ENCODE measurements at regions not wholly inside any gene's neighbourhood (a gene's known extent, or its start where the extent isn't known, plus 50 kb on each side); places are given as distances from the start of the nearest gene placed in this dataset.

DNA sequence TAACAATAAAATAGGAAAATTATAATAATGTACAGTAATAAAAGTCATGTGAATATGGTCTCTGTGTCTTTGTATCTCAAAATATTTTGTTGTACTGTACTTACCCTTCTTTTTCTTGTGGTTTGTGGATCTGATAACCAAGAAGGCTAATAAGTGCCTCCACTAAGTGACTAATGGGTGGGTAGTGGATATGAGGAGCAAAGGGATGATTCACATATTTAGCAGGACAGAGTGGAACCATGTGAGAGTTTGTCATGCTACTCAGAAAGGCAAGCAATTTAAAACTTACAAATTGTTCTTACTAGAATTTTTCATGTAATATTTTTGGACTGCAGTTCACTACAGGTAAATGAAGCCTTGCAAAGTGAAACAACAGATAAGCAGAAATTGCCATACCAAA lies 1241.2 kb upstream of the CDH2 start:
- Histone ChIP-seq H4K8ac (ENCODE audit: extremely low read depth, insufficient read depth, low read length) (no peak overlapping the region), H2BK5ac (ENCODE audit: low read depth, low read length) (no peak overlapping the region), H2AK5ac (ENCODE audit: low read depth, low read length) (no peak overlapping the region), H2BK120ac (replicated peaks; ENCODE audit: low read depth, low read length) (no peak overlapping the region), H4K91ac (replicated peaks; ENCODE audit: insufficient read length, low read length) (no peak overlapping the region), H3K23me2 (ENCODE audit: low read depth, low read length) (no peaks in the 10 kb centered on the region), H3K36me3 (ENCODE audit: control insufficient read depth in 2 of 4, insufficient read depth in 4 of 4, low read length in 3 of 4) (0 out of 8 replicates have a peak, but pooled peaks cover 0 to 2% (median 0%) of the 10 kb centered on the region in 4 experiments), H3K23ac (ENCODE audit: insufficient read length) (no peak overlapping the region), H3K79me1 (ENCODE audit: low read depth, low read length) (no peaks in the 10 kb centered on the region), H4K20me1 (replicated peaks in 1 of 2; ENCODE audit: control insufficient read depth in 1 of 2, insufficient read depth in 2 of 2, low read length in 2 of 2) (no peaks in the 10 kb centered on the region), H3K4me1 (replicated peaks in 1 of 4; ENCODE audit: control insufficient read depth in 3 of 4, insufficient read depth in 4 of 4, low read length in 3 of 4) (no peaks in the 10 kb centered on the region), H3K56ac (replicated peaks; ENCODE audit: insufficient read length, low read depth, low read length) (no peak overlapping the region), H3K79me2 (ENCODE audit: control insufficient read depth in 1 of 2, insufficient read depth in 2 of 2, low read length in 2 of 2) (no peaks in the 10 kb centered on the region), H4K5ac (ENCODE audit: insufficient read length, low read depth, low read length) (no peak overlapping the region), H3K4me2 (ENCODE audit: insufficient read depth in 1 of 2, low read depth in 2 of 2, low read length in 2 of 2) (no peak overlapping the region), H3K4ac (replicated peaks; ENCODE audit: insufficient read length, low read depth, low read length) (no peak overlapping the region), H3K14ac (ENCODE audit: insufficient read length) (no peak overlapping the region), H3K4me3 (ENCODE audit: extremely low read depth in 1 of 4, insufficient read depth in 2 of 4, low read depth in 3 of 4, low read length in 4 of 4) (no peak overlapping the region), H3K27ac (ENCODE audit: low read depth, low read length) (no peak overlapping the region), H3K9me3 (ENCODE audit: insufficient read depth in 2 of 2, low read depth in 1 of 2, low read length in 1 of 2) (peaks cover 17 to 18% of the 10 kb centered on the region in 2 experiments), H2BK12ac (ENCODE audit: low read depth, low read length) (no peak overlapping the region), H2BK20ac (ENCODE audit: low read length) (no peak overlapping the region), H3K18ac (ENCODE audit: extremely low read depth, low read length) (no peak overlapping the region), H2AFZ (ENCODE audit: low read length) (no peak overlapping the region), H3K9ac (replicated peaks in 1 of 4; ENCODE audit: extremely low read depth in 1 of 4, low read depth in 3 of 4, low read length in 3 of 4) (no peak overlapping the region), H3K27me3 (replicated peaks in 1 of 4; ENCODE audit: control insufficient read depth in 3 of 4, extremely low read depth in 1 of 4, insufficient read depth in 3 of 4, low read length in 3 of 4) (no peaks in the 10 kb centered on the region), H2BK15ac (ENCODE audit: low read length) (no peak overlapping the region)
- no peak for DNase-seq (ENCODE audit: low read depth in 1 of 2, low spot score in 2 of 2)
- no peak for FAIRE-seq
- ChIA-PET CTCF (ENCODE audit: partially characterized antibody) (interaction anchor here (0.6 kb wide), 2 partner anchors 172 to 719 kb away, joined by 3 read pairs; no protein-coding TSS in a partner anchor), POLR2A (ENCODE audit: partially characterized antibody) (no interaction called here)
- TF ChIP-seq NANOG (IDR thresholded peaks at IDR 0.05; ENCODE audit: insufficient read depth, low read depth, low read length, poor library complexity, severe bottlenecking), result no peak
- TF ChIP-seq TCF12 (IDR thresholded peaks at IDR 0.05; ENCODE audit: low read depth, low read length), result no peak
- TF ChIP-seq, protein P1, sequence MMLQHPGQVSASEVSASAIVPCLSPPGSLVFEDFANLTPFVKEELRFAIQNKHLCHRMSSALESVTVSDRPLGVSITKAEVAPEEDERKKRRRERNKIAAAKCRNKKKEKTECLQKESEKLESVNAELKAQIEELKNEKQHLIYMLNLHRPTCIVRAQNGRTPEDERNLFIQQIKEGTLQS (IDR thresholded peaks at IDR 0.05; ENCODE audit: insufficient read depth, low read depth, low read length), result no peak
